ENCODE measurements at regions not wholly inside any gene's neighbourhood (a gene's known extent, or its start where the extent isn't known, plus 50 kb on each side); places are given as distances from the start of the nearest gene placed in this dataset.

DNA sequence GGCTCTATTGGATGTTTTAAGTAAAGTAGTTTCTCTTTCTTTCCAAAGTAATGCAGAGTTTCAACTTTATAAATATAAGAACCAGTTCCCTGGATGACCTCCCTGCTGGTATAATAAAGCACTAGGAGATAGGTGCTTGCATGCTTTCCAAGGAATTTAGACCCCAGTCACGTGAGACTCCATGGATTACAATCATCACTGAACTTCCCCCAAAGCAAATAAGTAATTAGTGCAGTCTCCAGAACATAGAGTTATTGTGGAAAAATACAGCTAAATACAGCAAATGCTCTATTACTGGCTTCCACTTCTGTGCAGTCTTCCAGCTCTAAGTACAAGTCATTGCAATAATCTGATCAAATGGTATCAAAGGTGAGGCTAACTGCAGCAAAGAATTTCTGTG is 220.2 kb upstream of the STEAP1 start:
- no peak for TF ChIP-seq CTCF (IDR thresholded peaks at IDR 0.05; ENCODE audit: insufficient read depth, low read length, missing control alignments)
- POLR2A ChIA-PET, result no interaction called here
- H3K4me3 ChIP-seq (ENCODE audit: low read depth, low read length), result no peak overlapping the region
- CTCF ChIA-PET, result no interaction called here
- no peak for DNase-seq (ENCODE audit: low read depth, low spot score)

GRCh38 chr7:89943525-89944050 is 210.7 kb upstream of the STEAP1 start:
- no peak for DNase-seq (ENCODE audit: low read depth, low spot score)
- POLR2A ChIA-PET, result no interaction called here
- no peak for TF ChIP-seq CTCF (IDR thresholded peaks at IDR 0.05; ENCODE audit: insufficient read depth, low read length, missing control alignments)
- no peak overlapping the region for H3K4me3 ChIP-seq (ENCODE audit: low read depth, low read length)
- CTCF ChIA-PET, result no interaction called here

GRCh38 chr7:89958525-89959068 is 195.7 kb upstream of the STEAP1 start:
- H3K4me3 ChIP-seq (ENCODE audit: low read depth, low read length), result no peak overlapping the region
- ChIA-PET CTCF (no interaction called here), POLR2A (no interaction called here)
- DNase-seq (ENCODE audit: low read depth, low spot score), result no peak
- TF ChIP-seq CTCF (IDR thresholded peaks at IDR 0.05; ENCODE audit: insufficient read depth, low read length, missing control alignments), result no peak

- DNase-seq (ENCODE audit: low read depth, low spot score), result no peak
- ChIA-PET POLR2A (no interaction called here), CTCF (no interaction called here)
- no peak overlapping the region for H3K4me3 ChIP-seq (ENCODE audit: low read depth, low read length)
- TF ChIP-seq CTCF (IDR thresholded peaks at IDR 0.05; ENCODE audit: insufficient read depth, low read length, missing control alignments), result no peak
Measured at GRCh38 chr7:89966067-89966664, 188.1 kb upstream of the STEAP1 start.

- ChIA-PET CTCF (no interaction called here), POLR2A (no interaction called here)
- no peak for TF ChIP-seq CTCF (IDR thresholded peaks at IDR 0.05; ENCODE audit: insufficient read depth, low read length, missing control alignments)
- DNase-seq (ENCODE audit: low read depth, low spot score), result no peak
- no peak overlapping the region for H3K4me3 ChIP-seq (ENCODE audit: low read depth, low read length)
Measured at GRCh38 chr7:89975577-89975976, 178.7 kb upstream of the STEAP1 start.

DNA sequence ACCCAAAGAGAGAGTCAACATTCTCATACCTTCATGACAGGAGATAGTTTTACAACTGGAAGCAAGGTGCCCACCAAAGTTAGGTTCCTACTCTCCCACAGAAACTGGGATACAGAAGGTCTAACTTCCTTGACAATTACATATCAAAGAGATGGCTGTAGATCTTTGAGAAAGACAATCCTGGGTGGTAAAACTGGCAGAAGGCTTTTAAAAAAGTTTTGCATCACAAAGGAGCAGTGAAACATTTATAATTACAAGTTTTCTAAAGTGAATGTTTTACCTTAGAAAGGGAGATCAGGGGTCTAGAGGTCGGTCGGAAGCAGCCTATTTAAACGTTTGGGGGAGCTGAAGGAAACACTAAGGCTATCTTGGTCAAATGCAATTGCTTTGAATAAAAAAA is 166.6 kb upstream of the STEAP1 start:
- TF ChIP-seq CTCF (IDR thresholded peaks at IDR 0.05; ENCODE audit: insufficient read depth, low read length, missing control alignments), result no peak
- no peak for DNase-seq (ENCODE audit: low read depth, low spot score)
- POLR2A ChIA-PET, result no interaction called here
- no peak overlapping the region for H3K4me3 ChIP-seq (ENCODE audit: low read depth, low read length)
- CTCF ChIA-PET, result no interaction called here
